ENCODE measurements at regions not wholly inside any gene's neighbourhood (a gene's known extent, or its start where the extent isn't known, plus 50 kb on each side); places are given as distances from the start of the nearest gene placed in this dataset.

- TF ChIP-seq CTCF (optimal IDR thresholded peaks at IDR 0.05 in 1 of 3, IDR thresholded peaks at IDR 0.05 in 1 of 3, conservative IDR thresholded peaks at IDR 0.05 in 1 of 3; ENCODE audit: extremely low read depth in 1 of 3, insufficient read depth in 2 of 3, low read length in 3 of 3) (no peak), EZH2 (IDR thresholded peaks at IDR 0.05; ENCODE audit: low read length) (no peak)
Measured at GRCh38 chr6:17193106-17193775, 87.9 kb upstream of the RBM24 start.
